Mucosa of descending colon (tissue), 3 donors: ENCODE measurements at regions not wholly inside any gene's neighbourhood (a gene's known extent, or its start where the extent isn't known, plus 50 kb on each side); places are given as distances from the start of the nearest gene placed in this dataset.
"Not testable (repeated sequence)": the region's sequence is repeated elsewhere in the genome, so short reads cannot be mapped to it uniquely, and the experiment has no call there.

Source experiments
- ATAC-seq: fragments of 200-7000 bp; cut with Tn5 transposase; one replicate; pipeline ENCODE4 v1.9.1; 2020; ENCODE audit warnings: mild to moderate bottlenecking, moderate library complexity
- DNase-seq, 3 donors: peaks; one replicate each; pipeline ENCODE4 v3.0.0-alpha.2; 2020
- H3K36me3 ChIP-seq: fragments of 200-600 bp; one replicate; pipeline ENCODE4 v1.8.0; 2021; ENCODE audit warnings: low read depth, mild to moderate bottlenecking
- H3K4me1 ChIP-seq: fragments of 200-600 bp; one replicate; pipeline ENCODE4 v1.8.0; 2021; ENCODE audit warnings: low read depth, mild to moderate bottlenecking
- H3K4me3 ChIP-seq: fragments of 200-600 bp; one replicate; pipeline ENCODE4 v1.8.0; 2021; ENCODE audit warnings: mild to moderate bottlenecking
- H3K9me3 ChIP-seq: fragments of 200-600 bp; one replicate; pipeline ENCODE4 v1.8.0; 2021; ENCODE audit warnings: mild to moderate bottlenecking
- CTCF ChIP-seq: fragments of 200-600 bp; IDR thresholded peaks from one replicate; pipeline ENCODE4 v1.8.0; 2022; ENCODE audit warnings: antibody characterized with exemption, mild to moderate bottlenecking
- intact Hi-C, 2 donors: fragments of 100-400 bp; cut with DNase I in 1 of 2; cut with micrococcal nuclease in 1 of 2; formaldehyde crosslinking; loops; one replicate each; pipeline versions ENCODE4 v1.11.0 to v1.11.1; 2022; cut with DNase I, micrococcal nuclease
- donor health status: DM: no; HTN: no; CAD: no; lungs with moderate emphysema.
- donor health status: DM: no; HTN: no; CAD: no.
- donor health status: DM: no; HTN: yes; CAD: no.

- intact Hi-C loops = no loop called here
- Histone ChIP-seq H3K4me1 (no peaks in the 10 kb centered on the region), H3K9me3 (peaks cover 17% of the 10 kb centered on the region), H3K4me3 (no peak overlapping the region), H3K36me3 (no peaks in the 10 kb centered on the region)
- DNase-seq (no peak), ATAC-seq (no peak)
- TF ChIP-seq CTCF = no peak
These were observed 195.3 kb downstream of the GJA1 start for GRCh38 chr6:121630716-121631115.

- DNase-seq, ATAC-seq, H3K4me3 ChIP-seq, H3K4me1 ChIP-seq, intact Hi-C loops, H3K36me3 ChIP-seq: not testable (repeated sequence)
- peaks cover 17% of the 10 kb centered on the region for H3K9me3 ChIP-seq
These were observed 196.3 kb downstream of the GJA1 start for GRCh38 chr6:121631752-121632151.

- TF ChIP-seq CTCF = no peak
- H3K4me1 ChIP-seq = no peaks in the 10 kb centered on the region
- DNase-seq (no peak), ATAC-seq (no peak)
- no peak overlapping the region for H3K4me3 ChIP-seq
- peaks cover 19% of the 10 kb centered on the region for H3K9me3 ChIP-seq
- intact Hi-C loops = no loop called here
- H3K36me3 ChIP-seq = no peaks in the 10 kb centered on the region
These were observed 197.9 kb downstream of the GJA1 start for GRCh38 chr6:121633309-121633708.

GRCh38 chr6:121634586-121634985, 199.1 kb downstream of the GJA1 start:
- ATAC-seq, intact Hi-C loops: not testable (repeated sequence)

GRCh38 chr6:121635355-121635754, 199.9 kb downstream of the GJA1 start:
- Histone ChIP-seq H3K36me3 (no peaks in the 10 kb centered on the region), H3K4me3 (no peak overlapping the region), H3K9me3 (peaks cover 19% of the 10 kb centered on the region), H3K4me1 (no peaks in the 10 kb centered on the region)
- intact Hi-C loops = no loop called here
- no peak for ATAC-seq
- no peak for TF ChIP-seq CTCF
- no peak for DNase-seq

More at GRCh38 chr6:121634586-121634985, 199.1 kb downstream of the GJA1 start:
- peaks cover 19% of the 10 kb centered on the region for H3K9me3 ChIP-seq
- DNase-seq, H3K4me3 ChIP-seq, H3K4me1 ChIP-seq, H3K36me3 ChIP-seq: not testable (repeated sequence)

GRCh38 chr6:121636217-121636616, 200.8 kb downstream of the GJA1 start:
- H3K4me3 ChIP-seq, H3K4me1 ChIP-seq, ATAC-seq, intact Hi-C loops, DNase-seq, H3K36me3 ChIP-seq: not testable (repeated sequence)
- peaks cover 17% of the 10 kb centered on the region for H3K9me3 ChIP-seq

GRCh38 chr6:121639021-121639420, 203.6 kb downstream of the GJA1 start:
- DNase-seq (no peak), ATAC-seq (no peak)
- TF ChIP-seq CTCF = no peak
- intact Hi-C loops = no loop called here
- H3K4me3 ChIP-seq = no peak overlapping the region
- H3K36me3 ChIP-seq = no peaks in the 10 kb centered on the region
- H3K9me3 ChIP-seq = peaks cover 6% of the 10 kb centered on the region
- H3K4me1 ChIP-seq = no peaks in the 10 kb centered on the region
